Caco-2 (cell line): ENCODE measurements at regions not wholly inside any gene's neighbourhood (a gene's known extent, or its start where the extent isn't known, plus 50 kb on each side); places are given as distances from the start of the nearest gene placed in this dataset.

ENCODE experiments used
- BruUV-seq: library from RNA; stranded (reverse); fragments of 400-500 nt; replicated peaks from 2 replicates; lab custom pipeline; 2021; lab: Mats Ljungman, UMichigan
- CTCF ChIA-PET: fragments of 300-600 bp; sonication (Branson Sonifier 250); formaldehyde crosslinking; loops from one replicate; lab custom pipeline; 2022; ENCODE audit warnings: antibody characterized with exemption; lab: Charles Lee
- POLR2A ChIA-PET: fragments of 300-600 bp; sonication (Branson Sonifier 250); formaldehyde crosslinking; loops from one replicate; lab custom pipeline; 2022; ENCODE audit warnings: antibody characterized with exemption; lab: Charles Lee
- DNase-seq, 2 experiments: peaks; one replicate each; pipeline versions ENCODE4 v3.0.0 to v3.0.0-alpha.2; 2020 to 2022
- H3K27me3 ChIP-seq: replicated peaks from 2 replicates; pipeline ENCODE4 v1.6.0; 2011; ENCODE audit warnings: low read length; ENCODE audit not compliant: control insufficient read depth, insufficient read depth
- H3K36me3 ChIP-seq: 2 replicates; pipeline ENCODE4 v1.5.1; 2011; ENCODE audit warnings: low read length; ENCODE audit not compliant: control insufficient read depth, insufficient read depth
- H3K4me1 ChIP-seq: fragments of 250-450 bp; sonication (Bioruptor Pico); 2 replicates; pipeline ENCODE4 v1.5.1; 2020; ENCODE audit warnings: mild to moderate bottlenecking
- H3K4me3 ChIP-seq: 2 replicates; pipeline ENCODE4 v1.5.1; 2011; ENCODE audit warnings: low read depth, mild to moderate bottlenecking, control low read depth, low read length
- H3K9me3 ChIP-seq: fragments of 250-450 bp; sonication (Bioruptor Pico); 2 replicates; pipeline ENCODE4 v1.5.1; 2020; ENCODE audit warnings: mild to moderate bottlenecking, moderate library complexity
- H3K27ac Mint-ChIP-seq: one replicate; pipeline ENCODE4 v1.8.0; 2022; ENCODE audit warnings: mixed read lengths; ENCODE audit not compliant: unreplicated experiment
- H3K27me3 Mint-ChIP-seq: one replicate; pipeline ENCODE4 v1.8.0; 2022; ENCODE audit warnings: mixed read lengths; ENCODE audit not compliant: insufficient read depth, unreplicated experiment
- H3K36me3 Mint-ChIP-seq: one replicate; pipeline ENCODE4 v1.8.0; 2022; ENCODE audit warnings: mild to moderate bottlenecking, mixed read lengths; ENCODE audit not compliant: insufficient read depth, unreplicated experiment
- H3K4me1 Mint-ChIP-seq: one replicate; pipeline ENCODE4 v1.8.0; 2022; ENCODE audit warnings: low read depth, mixed read lengths; ENCODE audit not compliant: unreplicated experiment
- H3K4me3 Mint-ChIP-seq: one replicate; pipeline ENCODE4 v1.8.0; 2022; ENCODE audit warnings: mild to moderate bottlenecking, moderate library complexity, mixed read lengths; ENCODE audit not compliant: unreplicated experiment
- H3K9me3 Mint-ChIP-seq: one replicate; pipeline ENCODE4 v1.8.0; 2022; ENCODE audit warnings: mixed read lengths; ENCODE audit not compliant: unreplicated experiment
- CTCF ChIP-seq, 2 experiments: fragments of 200-600 bp in 1 of 2; IDR thresholded peaks; 1 replicate in 1 of 2; 2 replicates in 1 of 2; pipeline versions ENCODE4 v1.5.1 to v1.8.0; 2011 to 2022; ENCODE audit warnings: antibody characterized with exemption in 1 of 2, control low read depth in 1 of 2, inconsistent platforms in 1 of 2, low read depth in 1 of 2, low read length in 1 of 2, mild to moderate bottlenecking in 1 of 2, moderate library complexity in 1 of 2; ENCODE audit not compliant: insufficient read depth in 1 of 2, severe bottlenecking in 1 of 2, unreplicated experiment in 1 of 2
- intact Hi-C: fragments of 100-400 bp; cut with micrococcal nuclease; formaldehyde crosslinking; loops from one replicate; pipeline ENCODE4 v1.10.0; 2022; ENCODE audit not compliant: unreplicated experiment

DNA sequence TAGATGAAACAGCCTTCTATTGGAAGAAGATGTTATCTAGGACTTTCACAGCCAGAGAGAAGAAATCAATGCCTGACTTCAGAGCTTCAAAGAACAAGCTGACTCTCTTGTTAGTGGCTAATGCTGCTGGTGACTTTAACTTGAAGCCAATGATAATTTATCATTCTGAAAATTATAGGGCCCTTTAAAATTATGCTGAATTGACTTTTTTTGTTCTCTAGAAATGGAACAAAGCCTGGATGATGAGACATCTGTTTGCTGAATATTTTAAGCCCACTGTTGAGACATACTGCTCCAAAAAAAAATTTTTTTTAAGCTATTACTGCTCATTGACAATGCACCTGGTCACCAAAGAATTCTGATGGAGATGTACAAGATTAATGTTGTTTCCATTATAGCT, 189.2 kb downstream of the MBL2 start:
- intact Hi-C loops, result no loop called here
- no peaks in the 10 kb centered on the region for H3K36me3 Mint-ChIP-seq
- no peak for TF ChIP-seq CTCF (IDR thresholded peaks at IDR 0.05; ENCODE audit: insufficient read depth in 1 of 2, low read depth in 1 of 2, low read length in 1 of 2, severe bottlenecking in 1 of 2, unreplicated experiment in 1 of 2)
- no peaks in the 10 kb centered on the region for H3K27me3 ChIP-seq
- H3K36me3 ChIP-seq, result no peaks in the 10 kb centered on the region
- BruUV-seq, result no TSS peak
- peaks cover 30% of the 10 kb centered on the region for H3K9me3 ChIP-seq
- CTCF ChIA-PET, result no interaction called here
- H3K4me3 Mint-ChIP-seq, result no peak overlapping the region
- POLR2A ChIA-PET, result no interaction called here
- H3K27me3 Mint-ChIP-seq, result no peaks in the 10 kb centered on the region
- no peak overlapping the region for H3K4me3 ChIP-seq
- no peak for DNase-seq
- H3K9me3 Mint-ChIP-seq, result peaks cover 62% of the 10 kb centered on the region
- no peaks in the 10 kb centered on the region for H3K4me1 ChIP-seq
- no peaks in the 10 kb centered on the region for H3K4me1 Mint-ChIP-seq
- no peak overlapping the region for H3K27ac Mint-ChIP-seq

DNA sequence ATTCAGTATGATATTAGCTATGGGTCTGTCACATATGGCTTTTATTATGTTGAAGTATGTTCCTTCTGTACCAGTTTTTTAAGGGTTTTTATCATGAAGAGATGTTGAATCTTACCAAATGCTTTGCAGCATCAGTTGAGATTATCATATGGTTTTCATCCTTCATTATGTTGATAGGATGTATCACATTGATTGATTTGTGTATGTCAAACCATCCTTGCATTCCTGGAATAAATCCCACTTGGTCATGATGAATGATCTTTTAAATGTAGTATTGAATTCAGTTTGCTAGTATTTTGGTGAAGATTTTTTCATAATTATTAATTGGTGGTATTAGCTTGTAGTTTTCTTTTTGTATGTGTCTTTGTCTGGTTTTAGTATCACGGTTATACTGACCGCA, 185.9 kb downstream of the MBL2 start:
- H3K9me3 Mint-ChIP-seq, result peaks cover 74% of the 10 kb centered on the region
- no peaks in the 10 kb centered on the region for H3K36me3 Mint-ChIP-seq
- H3K27ac Mint-ChIP-seq, result no peak overlapping the region
- H3K27me3 Mint-ChIP-seq, result no peaks in the 10 kb centered on the region
- H3K27me3 ChIP-seq, result no peaks in the 10 kb centered on the region
- no peaks in the 10 kb centered on the region for H3K4me1 Mint-ChIP-seq
- ChIA-PET CTCF (no interaction called here), POLR2A (no interaction called here)
- no peak overlapping the region for H3K4me3 ChIP-seq
- intact Hi-C loops, result no loop called here
- H3K9me3 ChIP-seq, result peaks cover 24% of the 10 kb centered on the region
- no peak overlapping the region for H3K4me3 Mint-ChIP-seq
- BruUV-seq, result no TSS peak
- H3K36me3 ChIP-seq, result no peaks in the 10 kb centered on the region
- no peak for TF ChIP-seq CTCF (IDR thresholded peaks at IDR 0.05; ENCODE audit: insufficient read depth in 1 of 2, low read depth in 1 of 2, low read length in 1 of 2, severe bottlenecking in 1 of 2, unreplicated experiment in 1 of 2)
- DNase-seq, result no peak
- no peaks in the 10 kb centered on the region for H3K4me1 ChIP-seq

GRCh38 chr10:52597189-52597863, 175.3 kb downstream of the MBL2 start:
- H3K4me1 Mint-ChIP-seq, result peaks cover 8% of the 10 kb centered on the region
- H3K4me3 ChIP-seq, result no peak overlapping the region
- POLR2A ChIA-PET, result no interaction called here

More at GRCh38 chr10:52597189-52597863, 175.3 kb downstream of the MBL2 start:
- H3K27me3 Mint-ChIP-seq, result no peaks in the 10 kb centered on the region
- no peaks in the 10 kb centered on the region for H3K36me3 ChIP-seq
- no peaks in the 10 kb centered on the region for H3K9me3 ChIP-seq
- CTCF ChIA-PET, result no interaction called here
- H3K36me3 Mint-ChIP-seq, result no peaks in the 10 kb centered on the region
- peaks cover 5% of the 10 kb centered on the region; the same call in 1 of the 2 replicates for H3K4me1 ChIP-seq
- H3K27me3 ChIP-seq, result no peaks in the 10 kb centered on the region
- TF ChIP-seq CTCF (IDR thresholded peaks at IDR 0.05; ENCODE audit: insufficient read depth in 1 of 2, low read depth in 1 of 2, low read length in 1 of 2, severe bottlenecking in 1 of 2, unreplicated experiment in 1 of 2), result no peak
- no peaks in the 10 kb centered on the region for H3K9me3 Mint-ChIP-seq
- intact Hi-C loops, result no loop called here
- no peak for DNase-seq
- no TSS peak for BruUV-seq
- H3K4me3 Mint-ChIP-seq, result no peak overlapping the region
- H3K27ac Mint-ChIP-seq, result no peak overlapping the region
